GM12873 (cell line): ENCODE measurements at regions not wholly inside any gene's neighbourhood (a gene's known extent, or its start where the extent isn't known, plus 50 kb on each side); places are given as distances from the start of the nearest gene placed in this dataset.

Source experiments
- CTCF ChIP-seq: IDR thresholded peaks from 2 replicates; pipeline ENCODE4 v1.5.1; 2012; ENCODE audit warnings: low read depth, mild to moderate bottlenecking, moderate library complexity, low read length, control low read depth; ENCODE audit not compliant: insufficient read depth; ENCODE audit errors: missing control alignments

GRCh38 chr12:127043731-127044130, 1223.2 kb upstream of the TMEM132C start:
- no peak for TF ChIP-seq CTCF

- TF ChIP-seq CTCF = no peak
Observed at GRCh38 chr12:127044836-127045235, 1222.1 kb upstream of the TMEM132C start.

- TF ChIP-seq CTCF = no peak
Observed at GRCh38 chr12:127046467-127046866, 1220.5 kb upstream of the TMEM132C start.

GRCh38 chr12:127048057-127048456, 1218.9 kb upstream of the TMEM132C start:
- no peak for TF ChIP-seq CTCF

- no peak for TF ChIP-seq CTCF
Observed at GRCh38 chr12:127051139-127051538, 1215.8 kb upstream of the TMEM132C start.

- no peak for TF ChIP-seq CTCF
Observed at GRCh38 chr12:127052511-127053232, 1214.3 kb upstream of the TMEM132C start.

GRCh38 chr12:127054531-127054930, 1212.4 kb upstream of the TMEM132C start:
- no peak for TF ChIP-seq CTCF
